GM18861 (cell line): ENCODE measurements at regions not wholly inside any gene's neighbourhood (a gene's known extent, or its start where the extent isn't known, plus 50 kb on each side); places are given as distances from the start of the nearest gene placed in this dataset.

Source experiments
- ATAC-seq: cut with Tn5 transposase; IDR thresholded peaks from one replicate; pipeline ENCODE4 v1.9.1; 2021; ENCODE audit not compliant: unreplicated experiment

DNA sequence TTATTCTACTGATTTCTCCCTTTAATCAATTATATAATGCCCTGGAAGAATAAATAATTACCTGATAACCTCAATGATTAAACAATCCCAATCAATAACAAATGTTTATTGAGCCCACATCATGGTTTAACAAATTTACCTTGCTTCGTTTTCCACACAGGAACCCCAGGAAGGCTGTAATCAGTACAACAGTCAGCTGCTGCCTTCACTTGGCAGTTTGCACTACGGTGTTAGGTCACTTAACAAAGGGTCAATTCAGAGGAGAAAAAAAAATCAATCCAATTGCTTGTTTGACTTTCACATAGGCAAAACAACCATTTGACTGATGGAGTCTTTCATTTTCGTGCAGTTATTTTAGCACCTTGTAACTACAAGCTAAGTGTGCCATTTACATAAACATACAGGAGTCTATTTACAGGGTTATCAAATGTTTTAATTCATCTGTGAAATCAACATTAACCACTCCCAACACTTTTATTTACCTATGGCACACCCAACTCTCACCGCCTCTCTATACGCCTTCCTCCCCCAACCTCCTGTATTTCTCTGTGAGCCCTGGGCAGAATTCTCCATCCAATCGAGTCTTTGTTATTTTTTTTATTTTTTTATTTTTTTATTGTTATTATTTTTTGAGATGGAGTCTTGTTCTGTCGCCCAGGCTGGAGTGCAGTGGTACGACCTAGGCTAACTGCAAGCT is 140.4 kb upstream of the TAB2 start:
- no peak for ATAC-seq

DNA sequence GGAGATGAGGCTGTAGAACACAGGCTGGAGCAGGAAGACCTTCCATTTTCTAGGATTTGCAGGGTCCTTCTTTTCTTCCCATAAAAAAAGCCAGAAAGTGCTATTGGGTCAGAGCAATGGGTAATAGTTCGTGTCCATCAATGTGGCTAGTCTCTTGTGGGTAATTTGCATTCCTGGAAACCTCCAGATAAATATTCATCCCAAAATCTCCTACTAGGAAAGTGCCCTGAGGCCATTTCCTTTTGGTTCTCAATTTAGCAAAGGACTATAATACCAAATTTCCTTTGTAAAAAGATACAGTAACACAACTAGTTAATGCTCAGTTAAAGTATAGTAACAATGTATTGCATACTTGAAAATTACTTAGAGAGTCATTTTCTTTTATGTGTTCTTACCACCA is 138.1 kb upstream of the TAB2 start:
- ATAC-seq: no peak

DNA sequence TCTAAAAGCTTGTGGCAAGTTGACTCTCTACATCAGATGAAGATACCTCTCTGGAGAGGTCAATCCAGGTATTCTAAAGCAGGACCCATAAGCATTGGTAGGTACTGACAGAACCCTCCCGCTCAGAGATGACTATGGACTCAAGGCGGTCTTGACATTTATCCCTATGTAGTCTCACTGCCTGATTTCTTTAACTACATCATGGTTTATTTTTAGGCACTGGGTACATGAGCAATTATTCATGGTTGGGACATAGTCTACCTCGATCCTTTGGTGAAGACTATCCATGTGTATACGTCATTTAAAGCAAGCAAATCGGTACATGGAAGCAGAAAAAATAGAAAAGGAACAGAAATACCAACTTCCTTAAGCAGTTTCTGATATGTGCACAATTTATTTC is 136.2 kb upstream of the TAB2 start:
- no peak for ATAC-seq

DNA sequence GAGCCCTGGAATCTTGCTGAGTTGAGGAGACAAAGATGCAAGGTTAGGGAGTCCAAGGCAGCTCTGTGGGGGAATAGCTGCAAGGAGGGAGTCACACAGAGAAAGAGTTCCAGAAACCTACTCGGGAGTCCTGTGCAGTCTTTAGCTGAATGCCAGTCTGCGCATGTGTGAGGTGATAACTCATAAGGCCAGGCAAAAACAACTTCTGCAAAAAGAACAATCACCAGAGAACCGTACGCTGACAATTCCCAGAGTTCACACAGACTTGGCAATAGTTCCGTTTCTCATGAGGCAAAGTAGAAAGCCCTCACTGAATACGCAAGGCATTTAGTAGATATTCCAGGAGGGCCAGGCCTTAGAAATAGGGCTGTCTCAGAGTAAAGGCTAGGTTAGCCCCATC is 135.2 kb upstream of the TAB2 start:
- no peak for ATAC-seq

DNA sequence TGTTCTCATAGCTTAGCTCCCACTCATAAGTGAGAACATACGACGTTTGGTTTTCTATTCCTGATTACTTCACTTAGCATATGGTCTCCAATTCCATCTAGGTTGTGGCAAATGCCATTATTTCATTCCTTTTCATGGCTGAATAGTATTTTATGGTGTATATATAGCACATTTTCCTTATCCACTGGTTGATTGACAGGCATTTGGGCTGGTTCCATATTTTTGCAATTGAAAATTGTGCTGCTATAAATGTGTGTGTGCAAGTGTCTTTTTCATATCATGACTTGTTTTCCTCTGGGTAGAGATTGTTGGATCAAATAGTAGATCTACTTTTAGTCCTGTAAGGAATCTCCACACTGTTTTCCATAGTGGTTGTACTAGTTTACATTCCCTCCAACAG is 133.0 kb upstream of the TAB2 start:
- no peak for ATAC-seq

DNA sequence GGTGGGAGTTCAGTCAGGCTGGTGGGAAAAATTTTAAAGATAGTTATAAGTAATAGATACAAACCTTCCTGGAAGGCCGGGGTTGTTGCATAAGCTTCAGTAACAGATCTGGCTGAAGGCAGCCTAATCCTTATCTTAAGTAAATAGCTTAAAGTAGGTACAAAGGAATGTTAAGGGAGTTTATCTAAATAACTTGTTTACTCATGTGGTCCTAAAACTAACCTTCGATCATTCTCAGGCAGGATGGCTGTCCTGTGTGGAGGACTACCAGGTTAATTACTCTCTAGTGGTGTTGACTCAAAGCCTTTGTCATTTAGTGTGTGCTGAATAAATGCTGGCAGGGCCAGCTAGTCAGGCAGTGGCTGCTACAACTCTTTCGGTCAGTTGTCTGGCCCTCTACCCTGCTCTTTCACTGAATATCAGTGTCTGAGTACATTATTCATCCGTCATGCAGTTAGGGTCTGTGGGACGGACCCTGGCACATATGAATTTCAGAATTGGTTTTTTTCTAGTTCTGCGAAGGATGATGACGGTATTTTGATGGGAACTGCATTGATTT is 131.6 kb upstream of the TAB2 start:
- no peak for ATAC-seq

DNA sequence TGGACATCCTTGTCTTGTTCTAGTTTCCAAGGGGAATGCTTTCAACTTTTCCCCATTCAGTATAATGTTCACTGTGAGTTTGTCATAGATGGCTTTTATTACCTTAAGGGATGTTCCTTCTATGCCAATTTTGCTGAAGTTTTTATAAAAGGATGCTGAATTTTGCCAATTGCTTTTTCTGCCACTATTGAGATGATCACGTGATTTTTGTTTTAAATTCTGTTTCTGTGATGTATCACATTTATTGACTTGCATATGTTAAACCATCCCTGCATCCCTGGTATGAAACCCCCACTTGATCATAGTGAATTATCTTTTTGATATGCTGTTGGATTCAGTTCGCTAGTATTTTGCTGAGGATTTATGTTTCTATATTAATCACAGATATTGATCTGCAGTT is 130.6 kb upstream of the TAB2 start:
- no peak for ATAC-seq

DNA sequence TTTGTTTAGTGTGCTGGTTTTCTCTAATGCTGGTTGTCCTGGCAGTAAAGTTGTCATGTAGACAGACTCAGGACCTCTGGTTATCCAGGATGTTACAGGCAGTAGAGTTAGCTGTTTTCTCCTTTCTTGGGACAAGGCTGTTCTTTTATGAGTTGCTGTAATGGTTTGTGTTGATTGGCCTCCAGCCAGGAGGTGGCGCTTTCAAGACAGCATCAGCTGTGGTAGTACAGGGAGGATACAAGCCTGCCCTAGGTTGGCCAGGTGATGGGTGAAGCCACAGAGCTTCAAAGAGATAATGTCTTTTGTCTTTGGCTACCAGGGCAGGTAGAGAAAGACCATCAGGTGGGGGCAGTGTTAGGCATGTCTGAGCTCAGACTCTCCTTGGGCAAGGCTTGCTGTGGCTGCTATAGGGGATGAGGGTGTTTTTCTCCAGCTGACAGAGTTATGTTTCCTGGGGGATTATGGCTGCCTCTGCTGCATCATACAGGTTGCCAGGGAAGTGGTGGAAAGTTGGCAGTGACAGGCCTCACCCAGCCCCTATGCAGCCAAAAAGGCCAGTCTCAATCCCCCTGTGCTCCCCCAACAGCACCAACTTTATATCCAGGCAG is 127.2 kb upstream of the TAB2 start:
- ATAC-seq: no peak

DNA sequence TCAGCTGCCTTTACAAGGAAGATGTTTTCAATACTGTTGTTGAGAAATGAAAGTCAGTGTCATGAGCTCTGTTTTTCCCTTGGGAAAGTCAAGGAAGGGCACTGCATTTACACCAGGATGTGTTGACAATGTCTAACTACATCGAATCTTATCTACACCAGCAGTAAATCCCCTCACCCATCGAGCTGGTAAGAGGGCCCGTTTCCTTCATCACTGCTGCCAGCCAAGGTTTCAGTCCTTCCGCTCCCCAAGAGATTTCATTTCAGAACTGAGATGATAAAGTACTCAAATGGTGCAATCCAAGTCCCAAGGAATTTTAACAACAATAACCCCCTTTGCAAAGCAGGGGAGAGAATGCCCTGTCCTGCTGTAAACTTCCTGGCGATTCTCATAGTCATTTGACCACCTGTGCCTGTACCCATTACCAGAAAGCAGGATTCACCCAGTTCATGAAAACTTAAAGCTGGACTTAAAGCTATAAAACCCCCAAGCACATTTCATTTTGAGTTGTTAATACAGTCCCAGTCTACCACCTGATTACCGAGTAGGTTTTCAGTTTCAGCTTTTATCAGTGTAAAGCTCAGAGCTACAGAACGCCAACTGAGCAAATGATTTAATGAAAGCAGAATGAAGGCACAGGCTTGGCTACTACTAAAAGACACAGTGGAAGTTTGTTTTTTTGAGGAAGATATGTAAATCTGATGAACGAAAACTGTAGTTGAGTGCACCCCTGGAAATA is 122.5 kb upstream of the TAB2 start:
- ATAC-seq: no peak

DNA sequence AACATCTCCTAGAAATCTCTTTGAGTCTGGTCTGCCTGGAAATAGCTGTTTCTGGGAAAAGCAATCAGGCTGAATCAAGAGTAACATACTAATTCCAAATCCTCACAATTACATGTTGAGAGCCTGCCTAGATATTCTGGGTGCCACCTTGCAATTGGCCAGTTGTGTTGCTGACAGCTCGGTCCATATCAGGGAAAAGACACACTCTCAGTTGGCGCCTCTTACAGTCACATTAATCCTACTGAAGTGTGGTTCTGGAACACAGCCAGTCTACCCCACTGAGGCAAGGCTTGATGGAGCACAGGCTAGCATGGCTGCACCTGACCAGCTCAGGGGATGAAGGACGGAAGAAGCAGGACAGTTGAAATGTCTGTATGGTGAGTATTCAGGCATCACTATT is 121.4 kb upstream of the TAB2 start:
- ATAC-seq: no peak

DNA sequence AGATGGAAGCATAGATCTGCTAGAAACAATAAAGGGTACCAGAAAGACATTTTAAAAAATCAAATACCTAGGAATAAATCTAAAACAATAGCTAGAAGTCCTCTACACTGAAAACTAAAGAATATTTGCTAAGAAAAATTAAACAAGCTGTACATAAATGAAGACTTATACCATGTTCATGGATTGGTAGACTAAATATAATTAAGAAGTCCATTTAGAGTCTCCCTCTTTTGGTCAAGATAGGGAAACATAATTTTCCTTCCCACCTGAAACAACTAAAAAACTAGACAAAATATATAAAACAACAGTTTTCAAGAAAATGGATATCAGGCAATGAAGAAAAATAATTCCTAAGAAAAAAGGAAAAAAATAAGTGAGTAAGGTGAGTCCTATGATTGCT is 120.0 kb upstream of the TAB2 start:
- ATAC-seq: no peak

DNA sequence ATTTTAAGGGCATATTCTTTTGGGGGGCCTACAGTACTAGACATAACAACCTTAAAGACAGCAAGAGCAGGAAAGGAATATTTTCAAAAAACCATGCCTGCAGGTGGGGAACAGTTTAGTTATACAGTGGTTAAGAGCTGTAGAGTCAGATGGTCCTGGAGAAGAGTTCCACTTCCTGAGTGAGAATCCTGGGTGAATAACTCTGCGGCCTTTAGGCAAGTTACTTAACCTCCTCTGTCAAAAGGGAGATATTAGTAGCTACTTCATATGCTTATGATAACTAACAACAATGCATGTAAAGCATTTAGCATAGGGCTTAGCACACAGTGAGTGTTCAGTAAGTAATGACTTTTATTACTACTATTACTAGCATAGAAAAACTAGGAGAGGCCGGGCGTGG is 119.2 kb upstream of the TAB2 start:
- ATAC-seq: no peak

DNA sequence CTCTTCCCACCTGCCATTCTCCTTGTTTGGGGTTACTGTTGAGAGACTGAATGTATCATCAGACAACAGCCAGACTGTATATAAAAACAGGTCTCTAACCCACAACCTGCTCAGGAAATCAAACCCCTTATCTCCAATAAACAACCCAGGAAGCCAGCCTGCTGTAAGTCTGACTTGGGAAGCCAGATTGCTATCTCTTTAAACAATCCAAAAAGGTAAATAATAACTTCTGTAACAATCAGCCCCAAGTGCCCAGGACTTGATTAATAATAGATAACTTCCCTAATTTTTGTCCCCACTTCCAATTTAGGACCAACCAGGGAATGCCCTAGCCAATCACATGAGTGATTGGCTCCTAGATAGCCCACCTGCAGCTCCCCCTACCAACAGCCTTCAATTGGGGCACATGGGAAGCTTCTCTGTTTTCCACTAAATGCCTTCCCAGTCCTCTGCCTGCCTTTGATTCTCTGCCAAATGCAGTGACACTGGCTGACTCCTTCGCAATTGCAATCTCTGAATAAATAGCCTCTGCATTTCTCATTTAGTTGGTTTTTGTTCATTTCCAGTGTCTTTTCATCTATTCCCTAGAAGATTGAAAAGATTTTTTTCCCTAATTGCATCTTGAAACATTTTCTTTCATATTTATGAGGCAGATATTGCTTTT is 117.1 kb upstream of the TAB2 start:
- ATAC-seq: no peak

DNA sequence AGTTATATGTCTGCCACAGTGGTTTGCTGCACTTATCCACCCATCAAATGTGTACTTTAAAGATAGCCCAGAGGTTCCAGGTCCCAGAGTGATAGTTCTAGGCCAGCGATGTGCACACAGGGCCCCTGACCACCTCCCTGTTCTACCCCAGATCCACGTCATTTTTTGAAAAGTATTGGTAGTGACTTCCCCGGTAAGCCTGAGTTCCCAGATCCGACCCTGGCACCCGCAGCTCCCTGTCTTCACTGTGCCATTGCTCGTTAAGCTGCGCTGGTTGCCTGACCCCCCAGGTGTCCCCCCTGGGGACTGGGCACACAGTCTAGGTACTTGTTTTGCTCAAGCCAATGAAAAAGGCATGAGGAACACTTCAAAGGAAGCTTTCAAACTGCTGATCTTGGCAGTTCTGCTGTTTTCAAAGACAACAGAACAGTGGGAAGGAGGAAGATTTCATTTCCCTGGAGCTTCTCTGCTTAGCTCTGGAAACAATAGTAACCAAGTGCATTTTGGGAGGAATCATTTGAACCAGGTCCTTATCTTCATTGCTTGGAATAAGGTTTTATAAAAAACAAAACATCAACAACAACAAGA is 116.3 kb upstream of the TAB2 start:
- no peak for ATAC-seq

DNA sequence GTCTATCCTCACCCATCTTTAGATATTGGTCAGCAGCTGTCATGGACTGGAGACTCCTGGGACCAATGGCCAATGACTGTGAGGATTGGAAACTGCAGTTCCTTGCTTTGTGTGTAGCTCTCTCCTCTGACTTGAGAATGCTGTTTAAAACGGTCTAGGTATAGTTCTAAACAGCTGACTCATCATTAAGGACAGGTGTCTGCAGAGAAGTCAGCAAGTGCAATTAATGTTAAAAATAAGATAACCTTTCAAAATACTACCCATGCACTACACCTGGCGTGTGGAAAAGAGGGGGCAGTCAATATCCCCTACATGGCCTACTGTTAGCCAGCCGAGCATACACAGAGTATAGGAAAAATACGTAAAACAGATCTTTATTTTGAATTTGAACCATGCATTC is 115.4 kb upstream of the TAB2 start:
- no peak for ATAC-seq

DNA sequence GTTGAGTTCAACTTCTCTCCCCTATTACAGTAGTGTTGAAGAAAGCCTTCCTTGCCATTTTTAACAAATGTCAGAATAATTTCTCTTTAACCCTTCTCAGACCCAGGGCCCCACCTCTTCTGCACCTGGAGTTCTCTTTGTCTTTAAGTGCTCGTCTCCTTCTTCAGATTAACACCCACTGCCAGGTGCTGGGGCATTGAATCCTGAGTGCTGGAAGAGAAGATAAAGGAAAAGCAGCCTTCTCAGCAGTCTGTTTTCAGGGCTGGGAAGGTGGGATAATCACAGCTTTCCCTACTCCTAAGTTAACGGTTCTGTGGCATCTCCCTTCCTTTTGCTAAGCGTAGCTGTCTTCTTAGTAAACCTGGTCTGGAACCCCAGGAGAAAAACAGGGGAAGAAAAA is 114.6 kb upstream of the TAB2 start:
- no peak for ATAC-seq

DNA sequence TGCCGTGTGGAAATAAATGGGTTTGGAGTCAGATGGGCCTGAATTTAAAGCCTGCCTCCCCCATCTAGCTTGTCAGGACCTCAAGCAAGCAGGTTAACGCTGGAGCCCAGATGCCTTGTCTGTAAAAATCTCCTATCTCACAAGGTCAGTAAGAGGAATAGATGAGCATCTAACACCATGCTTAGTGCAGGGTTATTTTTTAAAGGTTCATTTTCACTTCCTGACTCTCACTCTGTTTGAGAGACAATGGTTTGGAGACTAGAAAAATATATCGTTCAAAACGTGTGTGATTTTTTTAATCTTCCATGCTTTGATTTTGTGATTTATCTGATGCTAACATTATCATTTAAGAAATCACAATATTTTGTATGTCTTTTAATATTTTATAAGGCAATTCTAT is 114.0 kb upstream of the TAB2 start:
- ATAC-seq: no peak

DNA sequence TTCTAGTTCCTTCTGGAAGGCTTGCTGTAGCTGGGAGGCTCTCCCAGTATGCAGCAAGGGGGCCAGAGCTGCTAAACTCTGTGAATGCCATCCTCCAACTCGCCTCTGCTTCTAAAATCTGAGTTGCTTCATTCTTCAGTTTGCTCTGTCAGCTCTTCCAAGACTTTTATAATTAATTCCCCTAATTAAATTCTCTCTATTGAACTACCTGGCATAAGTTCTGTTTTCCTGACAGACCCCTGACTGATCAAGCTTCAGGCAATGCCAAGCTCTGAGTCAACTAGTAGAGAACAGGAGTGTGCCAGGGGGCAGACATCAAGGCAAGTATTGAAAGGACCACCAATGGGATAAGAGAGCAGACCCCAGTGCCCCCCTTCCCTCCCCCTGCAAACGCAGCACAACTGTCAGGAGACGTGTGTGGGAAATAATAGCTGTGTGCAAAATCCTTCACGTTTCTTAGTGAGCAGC is 109.3 kb upstream of the TAB2 start:
- ATAC-seq: no peak

DNA sequence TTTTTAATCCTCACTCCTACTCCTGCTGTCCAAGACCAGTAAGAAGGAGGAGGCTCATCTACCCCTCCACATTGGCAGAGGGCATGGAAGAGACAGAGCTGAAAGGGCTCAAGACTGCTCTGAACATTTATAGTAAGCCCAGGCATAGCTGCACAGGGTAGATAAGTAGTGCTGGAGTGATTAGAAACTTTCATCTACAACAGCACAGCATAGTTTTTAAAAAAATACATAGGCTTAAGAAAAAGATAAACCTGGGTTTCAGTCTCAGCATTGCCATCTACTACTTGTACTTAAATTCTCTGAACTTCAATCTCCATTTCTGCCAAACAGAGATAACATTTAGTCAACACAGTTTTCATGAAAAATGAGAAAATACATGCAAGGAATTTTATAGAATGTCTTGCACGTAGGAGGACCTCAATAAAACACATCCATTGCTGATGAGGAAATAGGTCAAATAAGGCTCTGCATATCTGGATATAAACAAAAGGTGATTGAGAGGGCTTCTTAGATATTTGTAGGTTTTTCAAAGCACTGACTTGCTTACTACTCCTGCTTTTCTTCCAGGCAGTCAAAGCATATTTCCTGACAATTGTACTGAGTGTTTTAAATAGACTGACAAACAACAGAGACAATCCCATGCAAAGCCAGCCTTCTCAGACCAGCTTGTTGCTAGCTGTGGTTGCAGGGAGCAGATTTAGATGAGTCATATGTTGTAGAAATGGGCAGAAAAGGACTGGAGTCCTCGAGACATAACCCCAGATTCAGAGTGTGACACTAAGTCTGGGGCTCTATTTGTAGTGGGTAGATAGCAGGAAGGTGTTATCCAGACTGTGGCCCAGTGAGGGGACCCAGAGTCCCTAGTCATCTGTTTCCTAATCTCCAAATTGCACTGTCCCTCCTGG is 107.4 kb upstream of the TAB2 start:
- no peak for ATAC-seq

DNA sequence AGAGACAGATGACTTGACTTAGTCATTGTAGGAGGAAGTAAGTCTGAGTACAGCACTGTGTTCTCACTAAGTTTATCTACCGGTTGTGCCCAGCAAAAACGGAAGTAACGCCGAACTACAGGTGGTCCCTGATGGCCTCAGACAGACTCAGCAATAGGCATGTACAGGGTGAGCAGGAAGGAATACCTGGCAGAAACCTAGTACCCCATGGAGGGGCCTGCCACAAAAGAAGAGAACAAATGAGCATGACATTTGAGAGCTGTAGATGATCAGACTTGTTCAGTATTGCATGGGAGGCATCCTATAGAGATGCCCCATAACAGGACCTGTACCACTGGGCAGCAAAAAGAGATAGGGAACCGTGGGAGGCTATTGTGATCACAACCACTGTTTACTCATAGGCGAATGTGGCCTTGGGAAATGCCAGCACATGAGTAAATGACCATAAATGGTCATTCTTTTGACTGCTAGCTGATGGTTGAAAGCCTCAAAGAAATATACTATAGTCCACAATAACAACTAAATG is 106.4 kb upstream of the TAB2 start:
- ATAC-seq: peak; percentile 54
